Epithelial cell of esophagus (primary cell): ENCODE measurements at regions not wholly inside any gene's neighbourhood (a gene's known extent, or its start where the extent isn't known, plus 50 kb on each side); places are given as distances from the start of the nearest gene placed in this dataset.

Source experiments
- DNase-seq: peaks from one replicate; pipeline ENCODE4 v3.0.0; 2010; ENCODE audit warnings: low read depth
- H3K4me3 ChIP-seq: 2 replicates; pipeline ENCODE4 v1.5.1; 2011; ENCODE audit warnings: mild to moderate bottlenecking, low read length, control low read depth
- TF ChIP-seq, protein P1 (sequence below): IDR thresholded peaks from 2 replicates; pipeline ENCODE4 v1.5.1; 2011; ENCODE audit warnings: low read depth, mild to moderate bottlenecking, low read length, control low read depth, inconsistent platforms; ENCODE audit not compliant: insufficient read depth; ENCODE audit errors: missing control alignments

GRCh38 chr9:107907715-107908114 is 418.1 kb upstream of the KLF4 start:
- TF ChIP-seq, protein P1, sequence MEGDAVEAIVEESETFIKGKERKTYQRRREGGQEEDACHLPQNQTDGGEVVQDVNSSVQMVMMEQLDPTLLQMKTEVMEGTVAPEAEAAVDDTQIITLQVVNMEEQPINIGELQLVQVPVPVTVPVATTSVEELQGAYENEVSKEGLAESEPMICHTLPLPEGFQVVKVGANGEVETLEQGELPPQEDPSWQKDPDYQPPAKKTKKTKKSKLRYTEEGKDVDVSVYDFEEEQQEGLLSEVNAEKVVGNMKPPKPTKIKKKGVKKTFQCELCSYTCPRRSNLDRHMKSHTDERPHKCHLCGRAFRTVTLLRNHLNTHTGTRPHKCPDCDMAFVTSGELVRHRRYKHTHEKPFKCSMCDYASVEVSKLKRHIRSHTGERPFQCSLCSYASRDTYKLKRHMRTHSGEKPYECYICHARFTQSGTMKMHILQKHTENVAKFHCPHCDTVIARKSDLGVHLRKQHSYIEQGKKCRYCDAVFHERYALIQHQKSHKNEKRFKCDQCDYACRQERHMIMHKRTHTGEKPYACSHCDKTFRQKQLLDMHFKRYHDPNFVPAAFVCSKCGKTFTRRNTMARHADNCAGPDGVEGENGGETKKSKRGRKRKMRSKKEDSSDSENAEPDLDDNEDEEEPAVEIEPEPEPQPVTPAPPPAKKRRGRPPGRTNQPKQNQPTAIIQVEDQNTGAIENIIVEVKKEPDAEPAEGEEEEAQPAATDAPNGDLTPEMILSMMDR, result no peak
- H3K4me3 ChIP-seq, result no peak overlapping the region
- DNase-seq, result no peak

DNA sequence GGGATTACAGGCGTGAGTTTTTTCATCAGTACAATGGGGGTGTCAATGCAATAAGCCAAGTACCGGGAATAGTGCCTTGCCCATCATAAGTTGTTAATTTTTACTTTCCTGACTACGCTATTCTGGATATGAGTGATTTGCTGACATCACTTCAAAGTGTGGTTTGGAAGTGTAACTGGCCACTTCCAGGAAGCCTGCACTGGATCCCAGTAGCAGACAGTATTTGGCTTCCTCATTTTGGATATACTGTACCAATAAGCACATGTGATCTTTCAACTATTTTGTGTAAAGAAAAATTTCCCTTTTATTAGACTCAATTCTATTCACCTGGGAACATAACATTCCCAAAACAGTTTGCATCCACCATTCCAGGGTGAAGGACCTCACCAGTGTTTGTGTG is 417.7 kb upstream of the KLF4 start:
- TF ChIP-seq, protein P1, result no peak
- H3K4me3 ChIP-seq, result no peak overlapping the region
- DNase-seq, result no peak

DNA sequence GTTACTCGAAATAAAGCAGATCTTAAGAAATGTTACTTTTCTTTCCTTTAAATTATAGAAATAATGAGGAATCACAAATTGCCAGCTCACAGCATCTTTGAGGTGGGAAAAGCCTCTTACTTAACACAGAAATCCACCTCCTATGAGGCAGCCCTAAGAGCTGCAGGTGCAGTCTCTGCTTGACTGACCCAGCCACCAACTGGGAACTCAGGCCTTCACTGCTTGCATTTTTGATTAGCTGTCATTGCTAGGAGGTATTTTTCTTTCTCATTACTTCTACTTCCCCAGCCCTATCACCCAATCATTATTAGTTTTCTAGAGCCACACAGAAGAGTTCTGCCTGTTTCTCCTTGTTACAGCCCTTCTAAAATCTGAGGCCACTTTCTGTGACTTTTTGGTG is 416.5 kb upstream of the KLF4 start:
- TF ChIP-seq, protein P1, result no peak

DNA sequence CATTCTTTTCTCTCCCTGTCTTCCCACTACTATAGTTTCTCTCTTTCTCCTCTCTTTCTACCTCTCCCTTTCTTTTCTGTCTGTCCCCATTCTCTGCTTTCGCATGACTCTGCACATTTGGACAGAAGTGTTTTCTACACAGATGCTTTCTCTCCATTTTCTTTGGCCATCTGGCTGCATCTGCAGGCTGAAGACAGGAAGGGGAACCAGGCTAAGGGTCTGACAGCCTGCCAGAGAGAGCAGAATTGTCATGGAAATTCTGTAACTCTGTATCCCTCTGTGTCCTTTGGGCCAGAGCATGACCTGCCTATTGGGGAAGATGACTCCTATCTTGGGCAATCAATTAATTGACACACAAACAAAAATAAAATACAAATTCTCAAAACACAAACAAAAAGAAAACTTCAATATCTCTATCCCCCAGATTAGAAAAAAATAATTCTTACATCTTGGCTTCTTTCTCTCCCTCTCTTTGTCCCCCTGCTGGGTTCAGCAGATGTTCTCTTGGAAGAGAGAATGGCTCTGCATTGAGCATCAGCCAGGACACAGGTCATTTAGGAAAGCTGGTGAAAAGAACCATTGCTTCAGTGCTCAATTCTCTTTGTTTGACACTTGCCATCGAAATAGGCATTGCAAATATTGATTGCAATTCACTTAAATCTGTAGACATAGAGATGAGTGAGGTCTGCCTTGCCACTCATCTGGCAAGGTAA is 415.9 kb upstream of the KLF4 start:
- TF ChIP-seq, protein P1, result no peak
- H3K4me3 ChIP-seq, result no peak overlapping the region
- DNase-seq, result no peak

More for the DNA sequence above, 416.5 kb upstream of the KLF4 start:
- H3K4me3 ChIP-seq, result no peak overlapping the region
- DNase-seq, result no peak

- no peak overlapping the region for H3K4me3 ChIP-seq
- TF ChIP-seq, protein P1, result no peak
- no peak for DNase-seq
Measured at GRCh38 chr9:107899961-107900330, 410.4 kb upstream of the KLF4 start.

DNA sequence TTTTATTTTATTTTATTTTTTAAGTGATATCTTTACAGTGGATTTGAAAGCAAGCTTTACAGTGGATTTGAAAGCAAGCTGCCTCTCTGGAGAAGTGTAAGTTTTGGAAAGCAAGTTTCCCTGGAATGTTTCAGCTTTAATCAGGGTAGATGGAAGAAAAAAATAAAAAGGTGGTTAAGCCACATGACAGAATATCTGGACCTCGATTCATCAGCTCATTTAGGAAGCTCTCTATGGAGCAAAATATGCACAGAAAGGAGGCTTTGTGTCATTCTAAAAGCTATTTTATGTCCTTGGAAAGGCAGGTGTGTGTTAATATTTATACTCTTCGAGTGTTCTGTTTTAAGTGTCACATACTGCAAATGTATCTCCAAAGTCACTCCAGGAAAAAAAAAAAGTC is 409.2 kb upstream of the KLF4 start:
- TF ChIP-seq, protein P1, result no peak
- DNase-seq, result no peak

GRCh38 chr9:107896544-107896943 is 407.0 kb upstream of the KLF4 start:
- DNase-seq, result no peak
- no peak overlapping the region for H3K4me3 ChIP-seq
- TF ChIP-seq, protein P1, result no peak

More for the DNA sequence above, 409.2 kb upstream of the KLF4 start:
- no peak overlapping the region for H3K4me3 ChIP-seq
